ENCODE measurements at regions not wholly inside any gene's neighbourhood (a gene's known extent, or its start where the extent isn't known, plus 50 kb on each side); places are given as distances from the start of the nearest gene placed in this dataset.

DNA sequence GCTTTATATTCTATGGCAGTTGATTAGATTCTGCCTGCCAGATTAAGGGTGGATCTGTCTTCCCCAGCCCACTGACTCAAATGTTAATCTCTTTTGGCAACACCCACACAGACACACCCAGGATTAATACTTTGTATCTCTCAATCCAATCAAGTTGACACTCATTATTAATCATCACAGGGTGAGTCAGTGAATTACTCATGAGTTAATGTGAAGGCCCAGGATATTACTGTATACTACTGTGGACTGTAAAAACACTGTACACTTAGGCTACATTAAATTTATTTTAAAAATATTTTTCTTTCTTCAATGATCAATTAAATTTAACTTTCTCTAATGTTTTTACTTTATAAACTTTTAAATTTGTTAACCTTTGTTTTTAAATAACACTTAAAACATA is 87.7 kb downstream of the NAP1L3 start:
- Histone ChIP-seq H3K9ac (ENCODE audit: insufficient read depth, low read depth, low read length) (no peak overlapping the region), H2AFZ (ENCODE audit: low read length) (no peak overlapping the region), H3K27me3 (ENCODE audit: control insufficient read depth in 1 of 2, insufficient read depth in 2 of 2, low read length in 2 of 2) (no peaks in the 10 kb centered on the region), H3K4me1 (ENCODE audit: insufficient read depth, low read length) (no peaks in the 10 kb centered on the region), H3K27ac (ENCODE audit: extremely low read length, insufficient read depth, low read length) (no peak overlapping the region), H3K4me2 (ENCODE audit: low read depth, low read length) (no peak overlapping the region), H3K36me3 (replicated peaks in 1 of 2; ENCODE audit: control insufficient read depth in 1 of 2, insufficient read depth in 2 of 2, low read length in 2 of 2) (no peaks in the 10 kb centered on the region), H4K20me1 (ENCODE audit: insufficient read depth, low read length) (no peaks in the 10 kb centered on the region), H3K9me3 (ENCODE audit: low read length) (no peaks in the 10 kb centered on the region), H3K79me2 (ENCODE audit: insufficient read depth, low read length) (no peaks in the 10 kb centered on the region), H3K4me3 (replicated peaks in 1 of 3; ENCODE audit: insufficient read depth in 1 of 3, low read depth in 2 of 3, low read length in 3 of 3) (no peak overlapping the region)
- TF ChIP-seq TRAFD1 (CRISPR knock-in tag; IDR thresholded peaks at IDR 0.05; ENCODE audit: borderline replicate concordance) = no peak
- TF ChIP-seq TBL1XR1 (IDR thresholded peaks at IDR 0.05; ENCODE audit: borderline replicate concordance, low read length, partially characterized antibody) = no peak
- TF ChIP-seq NONO (IDR thresholded peaks at IDR 0.05) = no peak
- TF ChIP-seq NONO (CRISPR knock-in tag; conservative IDR thresholded peaks at IDR 0.05) = no peak
- no peak for TF ChIP-seq ZNF761 (CRISPR knock-in tag; conservative IDR thresholded peaks at IDR 0.05)
- no peak for TF ChIP-seq RORA (CRISPR knock-in tag; IDR thresholded peaks at IDR 0.05)
- TF ChIP-seq TOE1 (CRISPR knock-in tag; IDR thresholded peaks at IDR 0.05) = no peak
- no peak for TF ChIP-seq ZSCAN29 (CRISPR knock-in tag; conservative IDR thresholded peaks at IDR 0.05)
- no peak for TF ChIP-seq NFKBIZ (CRISPR knock-in tag; IDR thresholded peaks at IDR 0.05)
- TF ChIP-seq RAD21 (CRISPR knock-in tag; IDR thresholded peaks at IDR 0.05) = no peak
- in situ Hi-C loops (cut with HindIII; ENCODE audit: extremely low pct_ligation_motif_present, low pct_unique_long_range_greater_than_20kb) = no loop called here
- ChIA-PET POLR2A (no interaction called here), CTCF (ENCODE audit: low intra/inter-chr PET ratio, low total read pairs) (no interaction called here)
- DNase-seq (ENCODE audit: low spot score) = no peak
- no peak for FAIRE-seq
- BruUV-seq (replicated peaks) = no TSS peak
- intact Hi-C loops (cut with micrococcal nuclease; ENCODE audit: unreplicated experiment) = no loop called here
- no peak for ATAC-seq
